GM12865 (cell line): ENCODE measurements at regions not wholly inside any gene's neighbourhood (a gene's known extent, or its start where the extent isn't known, plus 50 kb on each side); places are given as distances from the start of the nearest gene placed in this dataset.
A peak's percentile ranks its signal among the peaks of the same experiment; 100 is the strongest.
"Not testable (repeated sequence)": the region's sequence is repeated elsewhere in the genome, so short reads cannot be mapped to it uniquely, and the experiment has no call there.

ENCODE experiments used
- DNase-seq: peaks from one replicate; pipeline ENCODE4 v3.0.0; 2010; ENCODE audit warnings: low read depth
- H3K4me3 ChIP-seq: 2 replicates; pipeline ENCODE4 v1.5.1; 2011; ENCODE audit warnings: mild to moderate bottlenecking, low read depth, low read length, control low read depth
- CTCF ChIP-seq: IDR thresholded peaks from 2 replicates; pipeline ENCODE4 v1.5.1; 2011; ENCODE audit warnings: low read length, control low read depth, low read depth, inconsistent platforms; ENCODE audit not compliant: insufficient read depth; ENCODE audit errors: missing control alignments

DNA sequence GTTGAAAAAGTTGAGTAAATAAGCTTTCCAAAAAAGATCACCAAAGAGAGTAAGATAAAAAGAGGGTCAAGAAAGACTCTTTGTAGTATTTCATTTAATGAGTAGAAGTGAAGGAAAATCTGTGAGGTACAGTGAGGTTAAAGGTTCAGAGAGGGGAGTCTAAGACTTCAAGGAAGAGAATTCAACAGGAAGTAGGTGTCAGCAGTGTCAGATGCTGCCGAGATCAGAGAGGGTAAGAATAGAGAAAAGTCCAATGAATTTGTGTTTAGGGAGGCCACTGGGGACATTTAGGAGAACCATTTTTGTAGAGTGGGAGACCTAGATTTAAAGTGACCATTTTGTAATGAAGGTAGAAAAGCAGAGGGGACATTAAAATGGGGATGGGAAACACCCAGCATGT is 71.6 kb upstream of the KRAS start:
- no peak for DNase-seq
- TF ChIP-seq CTCF: no peak
- no peak overlapping the region for H3K4me3 ChIP-seq

- H3K4me3 ChIP-seq: no peak overlapping the region
- DNase-seq: no peak
- no peak for TF ChIP-seq CTCF
Observed at GRCh38 chr12:25321772-25322171, 71.0 kb upstream of the KRAS start.

DNA sequence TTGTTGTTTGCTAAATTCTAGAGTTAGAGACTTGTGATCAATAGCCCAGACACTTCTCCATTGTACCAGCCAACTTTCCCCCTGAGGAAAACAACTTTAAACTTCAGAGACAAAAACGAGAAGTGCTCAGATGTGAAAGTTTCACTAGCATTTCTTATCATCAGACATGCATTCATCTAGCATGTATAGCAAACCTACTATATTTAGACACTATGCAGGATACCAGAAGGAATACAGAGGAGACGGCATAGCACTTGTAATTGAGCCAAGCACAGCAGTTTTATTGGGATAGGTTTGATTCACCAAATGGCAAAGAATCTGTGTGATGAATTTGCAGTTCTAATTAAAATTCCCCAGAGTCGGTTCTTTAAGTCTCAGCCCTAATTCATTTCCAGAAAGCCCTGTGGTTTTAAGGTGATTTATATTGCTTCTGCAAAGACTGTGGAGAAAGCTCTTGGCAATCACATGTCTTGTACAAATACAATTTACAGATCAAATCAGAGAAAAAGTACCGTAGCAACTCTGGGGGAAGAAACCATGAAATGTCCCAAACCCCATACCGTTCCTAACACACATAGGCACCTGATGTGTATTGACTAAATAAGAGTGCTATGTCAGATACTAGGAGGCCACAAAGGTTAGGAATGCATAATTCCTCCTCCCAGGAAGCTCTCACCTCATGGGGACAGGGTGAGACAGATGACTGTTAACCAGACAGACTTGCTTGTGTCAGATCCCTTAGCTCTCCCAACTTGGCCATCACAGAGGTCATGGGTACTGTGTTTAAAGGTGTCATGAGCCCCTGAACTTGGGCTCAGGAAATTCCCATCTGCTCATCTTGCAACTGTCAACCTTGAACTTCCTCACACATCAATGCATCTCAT is 69.6 kb upstream of the KRAS start:
- 0 out of 2 replicates have a peak overlapping the region, but pooled peaks have one; percentile 11 for H3K4me3 ChIP-seq
- TF ChIP-seq CTCF: no peak
- peak; percentile 67 for DNase-seq

GRCh38 chr12:25319233-25319984 is 68.7 kb upstream of the KRAS start:
- no peak overlapping the region for H3K4me3 ChIP-seq
- peak; percentile 9 for DNase-seq
- TF ChIP-seq CTCF: no peak

GRCh38 chr12:25317553-25317952 is 66.8 kb upstream of the KRAS start:
- H3K4me3 ChIP-seq: no peak overlapping the region
- TF ChIP-seq CTCF: no peak
- DNase-seq: no peak

- TF ChIP-seq CTCF: no peak
Observed at GRCh38 chr12:25315388-25315787, 64.7 kb upstream of the KRAS start.

GRCh38 chr12:25313266-25313990 is 62.7 kb upstream of the KRAS start:
- not testable (repeated sequence) for DNase-seq, H3K4me3 ChIP-seq

More at GRCh38 chr12:25315388-25315787, 64.7 kb upstream of the KRAS start:
- H3K4me3 ChIP-seq: no peak overlapping the region
- DNase-seq: no peak
